Kidney epithelial cell (primary cell): ENCODE measurements at regions not wholly inside any gene's neighbourhood (a gene's known extent, or its start where the extent isn't known, plus 50 kb on each side); places are given as distances from the start of the nearest gene placed in this dataset.

Experiments used
- DNase-seq: peaks from one replicate; pipeline ENCODE4 v3.0.0-alpha.2; 2010; ENCODE audit warnings: low read depth
- H3K27me3 ChIP-seq: 2 replicates; pipeline ENCODE4 v1.6.0; 2011; ENCODE audit warnings: low read length; ENCODE audit not compliant: control insufficient read depth, insufficient read depth
- H3K36me3 ChIP-seq: 2 replicates; pipeline ENCODE4 v1.5.1; 2011; ENCODE audit warnings: low read length; ENCODE audit not compliant: control insufficient read depth, insufficient read depth
- H3K4me3 ChIP-seq: 2 replicates; pipeline ENCODE4 v1.5.1; 2011; ENCODE audit warnings: low read depth, mild to moderate bottlenecking, control low read depth, low read length
- CTCF ChIP-seq: IDR thresholded peaks from 2 replicates; pipeline ENCODE4 v1.5.1; 2011; ENCODE audit warnings: mild to moderate bottlenecking, moderate library complexity, low read length, control low read depth, inconsistent platforms; ENCODE audit not compliant: insufficient read depth, poor library complexity, severe bottlenecking

GRCh38 chr6:91098006-91098405 lies 511.1 kb upstream of the MAP3K7 start:
- no peak for TF ChIP-seq CTCF
- H3K27me3 ChIP-seq: no peaks in the 10 kb centered on the region
- no peak overlapping the region for H3K4me3 ChIP-seq
- DNase-seq: peak; percentile 29
- no peaks in the 10 kb centered on the region for H3K36me3 ChIP-seq

- Histone ChIP-seq H3K36me3 (no peaks in the 10 kb centered on the region), H3K27me3 (no peaks in the 10 kb centered on the region), H3K4me3 (no peak overlapping the region)
- no peak for DNase-seq
- TF ChIP-seq CTCF: no peak
These were observed 510.5 kb upstream of the MAP3K7 start for GRCh38 chr6:91097364-91097763.

GRCh38 chr6:91094806-91095475 lies 508.1 kb upstream of the MAP3K7 start:
- Histone ChIP-seq H3K36me3 (no peaks in the 10 kb centered on the region), H3K4me3 (no peak overlapping the region), H3K27me3 (no peaks in the 10 kb centered on the region)
- no peak for TF ChIP-seq CTCF
- DNase-seq: no peak

GRCh38 chr6:91094341-91094740 lies 507.5 kb upstream of the MAP3K7 start:
- H3K27me3 ChIP-seq: no peaks in the 10 kb centered on the region
- TF ChIP-seq CTCF: no peak

GRCh38 chr6:91088976-91089375 lies 502.1 kb upstream of the MAP3K7 start:
- H3K4me3 ChIP-seq: no peak overlapping the region
- no peaks in the 10 kb centered on the region for H3K36me3 ChIP-seq
- no peak for TF ChIP-seq CTCF
- no peak for DNase-seq
- H3K27me3 ChIP-seq: no peaks in the 10 kb centered on the region

More at GRCh38 chr6:91094341-91094740, 507.5 kb upstream of the MAP3K7 start:
- DNase-seq: no peak
- H3K4me3 ChIP-seq: no peak overlapping the region
- H3K36me3 ChIP-seq: no peaks in the 10 kb centered on the region

GRCh38 chr6:91088515-91088914 lies 501.6 kb upstream of the MAP3K7 start:
- H3K4me3 ChIP-seq: no peak overlapping the region
- H3K36me3 ChIP-seq: no peaks in the 10 kb centered on the region
- no peak for DNase-seq
- no peaks in the 10 kb centered on the region for H3K27me3 ChIP-seq
- TF ChIP-seq CTCF: no peak
